GM12864 (cell line): ENCODE measurements at regions not wholly inside any gene's neighbourhood (a gene's known extent, or its start where the extent isn't known, plus 50 kb on each side); places are given as distances from the start of the nearest gene placed in this dataset.

Source experiments
- DNase-seq: peaks from one replicate; pipeline ENCODE4 v3.0.0-alpha.2; 2011; ENCODE audit warnings: low read depth
- H3K4me3 ChIP-seq: 2 replicates; pipeline ENCODE4 v1.5.1; 2011; ENCODE audit warnings: mild to moderate bottlenecking, low read depth, low read length, control low read depth
- TF ChIP-seq, protein P1 (sequence below): IDR thresholded peaks from 2 replicates; pipeline ENCODE4 v1.5.1; 2011; ENCODE audit warnings: low read depth, mild to moderate bottlenecking, moderate library complexity, low read length, control low read depth, inconsistent platforms; ENCODE audit errors: missing control alignments

DNA sequence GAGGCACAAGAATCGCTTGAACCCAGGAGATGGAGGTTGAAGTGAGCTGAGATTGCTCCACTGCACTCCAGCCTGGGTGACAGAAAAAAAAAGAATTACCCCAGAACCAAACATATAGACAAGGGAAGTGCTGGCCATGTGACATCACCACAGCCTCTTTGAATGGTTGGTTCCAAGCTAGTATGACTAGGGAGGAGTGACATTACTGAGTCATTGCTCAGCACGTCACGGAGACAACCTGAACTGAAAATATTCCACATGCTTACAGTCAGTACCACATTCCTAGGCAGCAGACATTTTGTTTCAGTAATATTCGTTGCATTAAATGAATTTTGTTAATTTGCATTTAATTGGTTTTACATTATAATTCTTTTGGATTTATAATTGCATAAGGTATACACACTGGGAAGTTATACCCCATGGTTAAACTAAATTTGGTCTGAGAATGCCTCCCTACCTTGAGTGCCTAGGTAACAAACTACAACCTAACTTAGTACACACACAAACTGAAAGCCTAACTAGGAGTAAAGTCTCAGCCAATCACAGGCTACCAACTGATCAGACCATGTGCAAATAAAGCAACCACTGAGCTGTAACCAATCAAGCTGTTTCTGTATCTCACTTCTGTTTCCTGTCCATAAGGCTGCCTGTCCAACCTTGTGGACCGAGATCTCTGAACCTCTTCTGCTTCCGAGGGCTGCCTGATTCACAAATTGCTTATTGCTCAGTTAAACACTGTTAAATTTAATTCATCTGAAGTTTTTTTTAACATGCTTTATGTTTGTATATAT is 164.4 kb downstream of the CAND1 start:
- TF ChIP-seq, protein P1, sequence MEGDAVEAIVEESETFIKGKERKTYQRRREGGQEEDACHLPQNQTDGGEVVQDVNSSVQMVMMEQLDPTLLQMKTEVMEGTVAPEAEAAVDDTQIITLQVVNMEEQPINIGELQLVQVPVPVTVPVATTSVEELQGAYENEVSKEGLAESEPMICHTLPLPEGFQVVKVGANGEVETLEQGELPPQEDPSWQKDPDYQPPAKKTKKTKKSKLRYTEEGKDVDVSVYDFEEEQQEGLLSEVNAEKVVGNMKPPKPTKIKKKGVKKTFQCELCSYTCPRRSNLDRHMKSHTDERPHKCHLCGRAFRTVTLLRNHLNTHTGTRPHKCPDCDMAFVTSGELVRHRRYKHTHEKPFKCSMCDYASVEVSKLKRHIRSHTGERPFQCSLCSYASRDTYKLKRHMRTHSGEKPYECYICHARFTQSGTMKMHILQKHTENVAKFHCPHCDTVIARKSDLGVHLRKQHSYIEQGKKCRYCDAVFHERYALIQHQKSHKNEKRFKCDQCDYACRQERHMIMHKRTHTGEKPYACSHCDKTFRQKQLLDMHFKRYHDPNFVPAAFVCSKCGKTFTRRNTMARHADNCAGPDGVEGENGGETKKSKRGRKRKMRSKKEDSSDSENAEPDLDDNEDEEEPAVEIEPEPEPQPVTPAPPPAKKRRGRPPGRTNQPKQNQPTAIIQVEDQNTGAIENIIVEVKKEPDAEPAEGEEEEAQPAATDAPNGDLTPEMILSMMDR: no peak
- no peak overlapping the region for H3K4me3 ChIP-seq
- DNase-seq: no peak

DNA sequence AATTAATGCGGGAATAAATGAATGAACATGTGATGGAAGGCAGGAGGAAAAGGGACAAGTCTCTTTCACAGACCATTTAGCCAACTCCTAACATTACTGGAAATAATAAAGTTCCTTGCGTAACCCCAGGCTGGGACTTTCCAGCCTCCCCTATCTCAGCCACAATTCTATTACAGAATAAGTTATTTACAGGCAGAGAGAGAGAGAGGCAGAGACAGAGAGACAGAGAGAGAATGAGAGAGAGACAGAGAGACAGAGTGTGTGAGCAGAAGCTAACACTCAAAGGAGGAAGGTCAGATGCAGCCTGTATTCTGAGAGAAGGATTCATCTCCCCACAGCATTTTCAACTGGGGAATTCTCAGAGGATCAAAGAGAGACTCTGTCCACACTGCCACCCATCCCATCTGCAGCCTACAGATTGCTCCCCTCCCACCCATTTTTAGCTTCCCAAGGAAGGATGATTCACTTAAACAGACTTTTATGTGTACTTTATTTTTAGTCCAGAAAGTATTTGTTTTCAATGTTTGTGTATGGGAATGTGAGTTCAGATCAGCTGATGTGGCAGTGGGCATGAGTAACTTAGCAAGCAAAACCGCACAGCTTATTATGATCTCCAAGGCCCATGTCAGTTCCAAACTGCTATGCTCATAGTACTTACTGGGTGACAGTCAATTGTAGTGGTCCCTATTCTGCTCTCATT is 165.7 kb downstream of the CAND1 start:
- no peak for DNase-seq
- TF ChIP-seq, protein P1: no peak
- no peak overlapping the region for H3K4me3 ChIP-seq

DNA sequence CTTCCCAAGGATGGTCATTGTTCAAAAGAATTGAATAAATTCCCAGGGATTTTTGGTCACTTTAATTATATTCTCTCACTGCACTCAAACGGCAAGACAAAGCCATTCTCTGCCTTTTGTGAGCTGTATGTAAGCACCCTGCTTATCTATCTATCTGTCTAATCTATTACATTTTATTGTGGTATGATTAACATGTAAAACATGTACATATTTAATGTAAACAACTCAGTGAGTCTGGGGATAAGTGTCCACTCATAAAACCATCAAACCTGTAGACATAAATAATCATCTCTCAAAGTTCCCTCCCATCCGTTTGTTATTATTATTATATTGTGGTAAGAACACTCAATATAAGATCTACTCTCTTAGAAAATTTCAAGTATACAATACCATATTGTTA is 167.1 kb downstream of the CAND1 start:
- H3K4me3 ChIP-seq: no peak overlapping the region
- TF ChIP-seq, protein P1: no peak
- DNase-seq: no peak

DNA sequence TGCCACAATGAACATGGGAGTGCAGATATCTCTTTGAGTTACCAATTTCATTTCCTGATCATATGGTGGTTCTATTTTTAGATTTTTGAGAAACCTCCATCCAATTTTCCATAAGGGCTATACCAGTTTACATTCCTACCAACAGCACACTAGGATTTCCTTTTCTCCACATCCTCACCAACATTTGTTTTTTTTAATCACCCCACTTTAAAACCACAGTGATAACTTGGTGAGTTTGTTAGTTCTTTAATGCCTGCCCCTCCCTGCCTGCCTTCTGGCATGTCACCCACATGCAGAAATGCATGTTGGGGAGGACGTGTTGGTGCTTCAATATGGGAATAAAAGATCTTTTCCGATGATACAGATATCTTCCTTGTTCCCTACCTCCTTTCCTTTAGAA is 167.9 kb downstream of the CAND1 start:
- no peak overlapping the region for H3K4me3 ChIP-seq
- TF ChIP-seq, protein P1: no peak
- no peak for DNase-seq

DNA sequence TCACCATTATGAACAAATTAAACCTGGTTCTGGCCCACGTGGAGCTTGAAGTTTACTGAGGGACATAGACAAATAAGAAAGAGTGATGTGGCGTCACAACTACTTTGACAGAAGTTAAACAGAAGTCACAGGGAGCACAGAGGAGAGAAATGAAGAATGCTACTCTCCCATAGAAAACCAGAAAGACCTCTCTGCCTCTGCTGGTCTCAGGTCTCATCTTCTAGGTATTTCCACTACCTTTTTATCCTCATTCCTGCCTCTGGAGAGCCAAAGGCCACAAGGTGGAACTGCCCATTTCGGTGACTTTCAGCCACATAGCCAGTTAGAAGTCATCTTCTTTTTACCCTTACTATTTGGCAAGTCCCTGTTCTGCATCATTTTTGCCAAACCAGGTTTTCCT is 170.5 kb downstream of the CAND1 start:
- TF ChIP-seq, protein P1: no peak
- no peak overlapping the region for H3K4me3 ChIP-seq
- DNase-seq: no peak

DNA sequence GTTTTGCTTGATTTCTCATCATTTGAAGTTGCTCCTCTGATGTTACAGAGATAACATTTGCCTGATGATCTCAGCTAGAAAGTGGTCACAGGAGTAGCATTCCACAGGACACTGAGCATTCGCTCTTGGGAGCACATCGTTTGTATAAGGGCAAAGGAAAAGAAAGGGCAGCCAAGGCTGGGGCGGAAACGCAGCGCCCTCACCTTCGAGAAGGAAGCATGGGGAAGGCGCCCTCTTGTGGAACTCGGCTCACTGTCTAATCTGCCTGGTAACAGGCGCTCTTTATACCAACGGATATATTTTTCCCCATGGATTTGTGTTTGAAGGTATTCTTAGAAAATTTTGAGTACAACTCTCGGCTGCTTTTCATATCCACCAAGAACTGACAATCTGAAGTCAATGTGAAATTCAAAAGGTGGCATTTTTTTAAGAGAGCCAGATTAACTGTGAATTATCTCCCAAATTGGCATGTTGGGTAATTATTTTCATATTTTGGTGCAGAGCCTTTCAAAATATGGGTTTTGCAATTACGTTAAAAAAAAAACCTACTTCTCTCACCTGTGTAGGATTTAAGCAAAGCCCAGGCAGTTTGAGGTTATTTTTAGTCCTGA is 172.7 kb downstream of the CAND1 start:
- DNase-seq: no peak
- H3K4me3 ChIP-seq: no peak overlapping the region
- TF ChIP-seq, protein P1: peak; percentile 83
